ENCODE measurements at regions not wholly inside any gene's neighbourhood (a gene's known extent, or its start where the extent isn't known, plus 50 kb on each side); places are given as distances from the start of the nearest gene placed in this dataset.

- Histone ChIP-seq H3K4me3 (no peak overlapping the region), H3K9me3 (no peaks in the 10 kb centered on the region), H3K36me3 (no peaks in the 10 kb centered on the region), H3K27ac (no peak overlapping the region), H3K4me1 (no peaks in the 10 kb centered on the region), H3K27me3 (no peaks in the 10 kb centered on the region)
- TF ChIP-seq POLR2A (IDR thresholded peaks at IDR 0.05) (no peak), POLR2AphosphoS5 (IDR thresholded peaks at IDR 0.05; ENCODE audit: insufficient read depth in 1 of 2, low read depth in 1 of 2) (no peak)
- TF ChIP-seq, protein P1, sequence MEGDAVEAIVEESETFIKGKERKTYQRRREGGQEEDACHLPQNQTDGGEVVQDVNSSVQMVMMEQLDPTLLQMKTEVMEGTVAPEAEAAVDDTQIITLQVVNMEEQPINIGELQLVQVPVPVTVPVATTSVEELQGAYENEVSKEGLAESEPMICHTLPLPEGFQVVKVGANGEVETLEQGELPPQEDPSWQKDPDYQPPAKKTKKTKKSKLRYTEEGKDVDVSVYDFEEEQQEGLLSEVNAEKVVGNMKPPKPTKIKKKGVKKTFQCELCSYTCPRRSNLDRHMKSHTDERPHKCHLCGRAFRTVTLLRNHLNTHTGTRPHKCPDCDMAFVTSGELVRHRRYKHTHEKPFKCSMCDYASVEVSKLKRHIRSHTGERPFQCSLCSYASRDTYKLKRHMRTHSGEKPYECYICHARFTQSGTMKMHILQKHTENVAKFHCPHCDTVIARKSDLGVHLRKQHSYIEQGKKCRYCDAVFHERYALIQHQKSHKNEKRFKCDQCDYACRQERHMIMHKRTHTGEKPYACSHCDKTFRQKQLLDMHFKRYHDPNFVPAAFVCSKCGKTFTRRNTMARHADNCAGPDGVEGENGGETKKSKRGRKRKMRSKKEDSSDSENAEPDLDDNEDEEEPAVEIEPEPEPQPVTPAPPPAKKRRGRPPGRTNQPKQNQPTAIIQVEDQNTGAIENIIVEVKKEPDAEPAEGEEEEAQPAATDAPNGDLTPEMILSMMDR (IDR thresholded peaks at IDR 0.05): no peak
- DNase-seq (ENCODE audit: extremely low spot score in 2 of 2): no peak
- intact Hi-C loops (cut with DNase I): no loop called here
Measured at GRCh38 chr4:30370105-30370504, 350.1 kb upstream of the PCDH7 start.

DNA sequence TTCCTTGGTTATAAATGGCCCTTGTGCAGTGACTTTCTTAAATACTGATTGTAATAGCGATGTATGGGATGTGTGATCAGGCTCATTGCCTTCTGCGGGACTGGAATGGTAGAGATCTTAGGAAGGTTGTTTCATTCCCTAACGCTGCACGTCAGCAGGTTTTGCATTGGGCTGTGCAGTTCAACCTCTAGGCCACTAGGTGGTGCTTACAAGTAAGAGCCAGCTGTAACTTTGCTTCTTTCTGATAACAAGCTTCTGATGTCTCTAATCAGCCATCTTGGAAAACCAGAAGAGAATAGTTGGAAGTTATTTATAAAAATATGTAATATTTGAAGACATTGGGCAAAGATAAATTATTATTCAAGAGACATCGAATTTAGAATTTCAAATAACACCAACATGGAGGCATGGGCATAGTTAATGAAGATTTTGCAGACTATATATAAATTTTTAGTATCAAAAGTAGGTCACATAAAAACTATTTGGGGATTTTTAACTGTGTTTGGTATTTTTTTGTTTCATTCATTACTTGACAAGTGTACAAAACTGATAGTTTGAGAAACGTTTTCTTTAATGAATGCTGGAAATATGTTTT is 339.7 kb upstream of the PCDH7 start:
- DNase-seq (ENCODE audit: extremely low spot score in 2 of 2): no peak
- intact Hi-C loops (cut with DNase I): no loop called here
- Histone ChIP-seq H3K27ac (no peak overlapping the region), H3K27me3 (no peaks in the 10 kb centered on the region), H3K4me3 (no peak overlapping the region), H3K36me3 (no peaks in the 10 kb centered on the region), H3K9me3 (no peaks in the 10 kb centered on the region), H3K4me1 (no peaks in the 10 kb centered on the region)
- TF ChIP-seq POLR2AphosphoS5 (IDR thresholded peaks at IDR 0.05; ENCODE audit: insufficient read depth in 1 of 2, low read depth in 1 of 2) (no peak), POLR2A (IDR thresholded peaks at IDR 0.05) (no peak)
- TF ChIP-seq, protein P1 (IDR thresholded peaks at IDR 0.05): no peak

DNA sequence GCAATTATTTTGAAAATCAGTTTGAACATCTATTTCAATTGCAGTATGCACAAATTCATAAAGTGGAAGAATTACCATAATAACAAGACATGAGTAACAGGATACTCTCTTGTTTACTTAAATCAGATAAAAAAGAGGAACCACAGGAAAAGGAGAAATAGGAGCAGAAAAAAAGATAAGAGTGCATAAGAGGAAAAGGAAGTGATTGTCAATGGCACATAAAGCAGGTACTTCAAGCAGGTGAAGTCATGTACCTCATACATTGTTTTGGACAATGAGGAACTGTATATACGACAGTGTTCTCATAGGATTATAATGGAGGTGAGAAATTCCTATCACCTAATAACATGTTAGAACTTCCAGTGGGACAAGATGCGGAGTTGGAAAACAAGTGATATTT is 334.5 kb upstream of the PCDH7 start:
- intact Hi-C loops (cut with DNase I): no loop called here
- Histone ChIP-seq H3K27ac (no peak overlapping the region), H3K4me3 (no peak overlapping the region), H3K27me3 (no peaks in the 10 kb centered on the region), H3K4me1 (no peaks in the 10 kb centered on the region), H3K36me3 (no peaks in the 10 kb centered on the region), H3K9me3 (no peaks in the 10 kb centered on the region)
- DNase-seq (ENCODE audit: extremely low spot score in 2 of 2): no peak
- TF ChIP-seq POLR2A (IDR thresholded peaks at IDR 0.05): no peak

DNA sequence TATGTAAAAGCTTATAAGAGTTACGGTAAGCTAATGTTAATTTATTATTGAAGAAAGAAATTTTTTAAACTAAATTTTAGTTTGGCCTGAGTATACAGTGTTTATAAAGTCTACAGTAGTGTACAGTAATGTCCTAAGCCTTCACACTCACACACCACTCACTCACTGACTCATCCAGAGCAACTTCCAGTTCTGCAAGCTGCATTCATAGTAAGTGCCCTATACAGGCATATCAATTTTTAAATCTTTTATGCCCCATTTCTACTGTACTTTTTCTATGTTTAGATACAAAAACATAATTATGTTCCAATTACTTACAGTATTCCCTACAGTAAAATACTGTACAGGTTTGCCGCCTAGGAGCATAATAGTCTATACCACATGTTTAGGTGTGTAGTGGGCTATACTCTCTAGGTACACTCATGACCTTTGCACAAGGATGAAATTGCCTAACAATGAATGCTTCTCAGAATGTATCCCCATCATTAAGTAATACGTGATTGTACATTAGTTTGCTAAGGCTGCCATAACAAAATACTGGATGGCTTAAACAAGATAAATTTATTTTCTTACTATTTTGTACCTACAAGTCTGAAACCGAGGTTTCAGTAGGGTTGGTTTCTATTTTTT is 333.8 kb upstream of the PCDH7 start:
- intact Hi-C loops (cut with DNase I): no loop called here
- no peak for TF ChIP-seq POLR2A (IDR thresholded peaks at IDR 0.05)
- TF ChIP-seq POLR2AphosphoS5 (IDR thresholded peaks at IDR 0.05; ENCODE audit: insufficient read depth in 1 of 2, low read depth in 1 of 2): no peak
- TF ChIP-seq, protein P1 (IDR thresholded peaks at IDR 0.05): no peak
- H3K36me3 ChIP-seq: no peaks in the 10 kb centered on the region
- H3K4me1 ChIP-seq: no peaks in the 10 kb centered on the region
- no peak overlapping the region for H3K4me3 ChIP-seq
- DNase-seq (ENCODE audit: extremely low spot score in 2 of 2): no peak
- H3K9me3 ChIP-seq: no peaks in the 10 kb centered on the region
- H3K27me3 ChIP-seq: no peaks in the 10 kb centered on the region
- no peak overlapping the region for H3K27ac ChIP-seq

DNA sequence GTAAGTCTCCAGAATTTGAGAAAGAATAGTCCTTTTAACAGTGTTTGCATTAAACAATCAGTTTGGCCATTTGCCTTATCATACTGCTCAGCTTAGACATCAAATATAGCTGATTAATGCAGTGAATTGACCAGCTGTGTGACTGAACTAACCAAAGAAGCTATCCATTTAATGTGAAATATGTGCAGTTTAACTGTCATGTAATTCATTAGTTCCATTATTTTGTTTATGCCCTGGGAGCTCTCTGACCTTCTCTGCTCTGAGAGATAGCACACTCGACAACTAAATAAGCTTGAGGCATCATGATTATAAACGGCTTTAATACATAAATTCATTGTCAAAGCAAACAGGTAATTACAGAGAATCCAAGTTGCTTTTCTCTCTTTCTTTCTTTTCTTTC is 324.3 kb upstream of the PCDH7 start:
- TF ChIP-seq POLR2A (IDR thresholded peaks at IDR 0.05) (no peak), POLR2AphosphoS5 (IDR thresholded peaks at IDR 0.05; ENCODE audit: insufficient read depth in 1 of 2, low read depth in 1 of 2) (no peak)
- TF ChIP-seq, protein P1 (IDR thresholded peaks at IDR 0.05): no peak
- Histone ChIP-seq H3K36me3 (no peaks in the 10 kb centered on the region), H3K9me3 (no peaks in the 10 kb centered on the region), H3K4me3 (no peak overlapping the region), H3K27ac (no peak overlapping the region), H3K4me1 (no peaks in the 10 kb centered on the region), H3K27me3 (no peaks in the 10 kb centered on the region)
- intact Hi-C loops (cut with DNase I): no loop called here
- DNase-seq (ENCODE audit: extremely low spot score in 2 of 2): no peak

All from vagina (tissue), 2 donors.